Stimulated activated CD4-positive, alpha-beta T cell treated with anti-CD3 and anti-CD28 coated beads, Interleukin-1b, Interleukin-23, amount 100 ng/mL, for 48 hours (primary cell): ENCODE measurements at regions not wholly inside any gene's neighbourhood (a gene's known extent, or its start where the extent isn't known, plus 50 kb on each side); places are given as distances from the start of the nearest gene placed in this dataset.

Experiments used
- DNase-seq: peaks from one replicate; pipeline ENCODE4 v3.0.0-alpha.2; 2020

DNA sequence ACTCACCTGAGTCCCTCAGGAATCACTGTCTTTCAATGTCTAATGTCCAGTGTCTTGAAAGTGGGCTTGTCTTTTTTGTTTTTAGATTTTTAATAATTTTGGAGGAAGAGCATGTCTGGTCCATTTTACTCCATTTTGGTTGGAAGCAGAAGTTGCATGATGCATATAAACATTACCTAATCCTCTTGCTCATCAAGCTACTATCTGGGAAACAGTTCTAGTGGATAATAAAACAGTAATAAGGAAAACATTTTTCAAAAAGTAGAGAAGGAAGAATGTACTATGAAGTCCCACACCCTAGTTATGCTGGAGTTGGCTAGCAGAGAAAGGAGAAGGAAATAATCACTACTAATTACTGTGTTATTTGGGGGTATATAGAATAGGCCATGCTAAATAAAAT lies 263.7 kb downstream of the ETAA1 start:
- DNase-seq: no peak

DNA sequence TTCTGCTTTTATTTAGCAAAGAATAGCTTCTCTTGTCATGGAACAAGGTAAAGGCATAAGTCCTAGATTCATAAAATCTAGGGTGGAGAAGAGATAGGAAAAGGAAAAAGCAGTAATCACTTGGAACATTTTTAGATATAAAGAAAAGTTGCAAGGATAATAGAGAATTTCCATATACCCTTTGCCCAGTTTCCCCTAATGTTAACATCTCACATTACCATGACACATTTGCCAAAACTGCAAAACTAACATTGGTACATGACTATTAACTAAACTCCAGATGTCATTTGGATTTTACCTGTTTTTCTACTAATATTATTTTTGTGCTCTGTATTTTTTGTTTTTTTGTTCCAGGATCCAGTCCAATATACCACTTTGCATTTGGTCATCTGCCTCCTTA lies 265.1 kb downstream of the ETAA1 start:
- no peak for DNase-seq

DNA sequence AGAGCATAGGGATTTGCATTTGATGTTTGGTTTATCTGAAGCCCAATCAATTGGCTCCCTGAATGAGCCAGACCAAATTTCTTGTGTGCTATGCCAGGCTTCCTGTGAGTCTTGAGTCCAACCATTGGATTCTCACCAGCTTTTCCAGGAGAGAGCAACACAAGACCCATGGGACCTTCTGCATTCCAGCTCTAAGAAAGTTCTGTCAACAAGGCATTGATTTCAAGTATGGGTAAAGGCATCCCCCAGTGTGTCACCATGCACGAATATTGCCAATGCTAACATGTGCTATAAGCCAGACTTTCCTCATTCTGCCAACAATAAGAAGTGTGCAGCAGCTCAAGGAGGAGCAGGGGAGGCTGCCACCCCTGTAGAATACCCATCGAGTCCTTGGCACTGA lies 266.6 kb downstream of the ETAA1 start:
- no peak for DNase-seq

DNA sequence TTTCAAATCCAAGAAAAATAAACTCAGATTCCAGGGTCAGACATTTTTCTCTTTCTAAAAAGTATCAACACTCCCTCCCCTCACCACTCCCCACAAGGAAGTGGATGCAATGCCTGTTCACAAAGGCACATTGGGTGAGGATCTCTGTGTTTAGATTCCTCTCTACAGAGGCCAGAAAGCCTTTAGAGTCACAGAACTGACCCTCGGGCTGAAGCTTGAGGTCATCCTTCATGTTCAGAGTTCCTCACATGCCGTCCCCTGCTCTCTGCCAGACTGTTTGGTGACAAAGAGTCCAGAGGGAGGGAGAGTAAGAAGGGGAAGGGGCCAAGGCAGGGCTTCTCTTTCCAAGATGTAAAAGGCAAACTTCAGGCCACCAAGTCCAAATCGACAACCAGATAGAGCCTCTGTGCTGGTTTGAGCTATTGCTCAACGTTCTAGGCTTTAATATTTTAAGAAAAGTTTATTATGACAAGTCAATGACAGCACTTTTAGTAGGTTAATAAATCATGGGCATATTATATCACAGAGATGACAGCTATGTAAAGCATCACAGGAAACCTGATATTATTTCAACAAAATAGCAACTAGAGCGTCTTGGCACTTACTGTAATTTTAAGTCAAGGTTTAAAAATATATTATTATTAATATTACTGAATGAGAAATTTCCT lies 269.4 kb downstream of the ETAA1 start:
- DNase-seq: no peak

DNA sequence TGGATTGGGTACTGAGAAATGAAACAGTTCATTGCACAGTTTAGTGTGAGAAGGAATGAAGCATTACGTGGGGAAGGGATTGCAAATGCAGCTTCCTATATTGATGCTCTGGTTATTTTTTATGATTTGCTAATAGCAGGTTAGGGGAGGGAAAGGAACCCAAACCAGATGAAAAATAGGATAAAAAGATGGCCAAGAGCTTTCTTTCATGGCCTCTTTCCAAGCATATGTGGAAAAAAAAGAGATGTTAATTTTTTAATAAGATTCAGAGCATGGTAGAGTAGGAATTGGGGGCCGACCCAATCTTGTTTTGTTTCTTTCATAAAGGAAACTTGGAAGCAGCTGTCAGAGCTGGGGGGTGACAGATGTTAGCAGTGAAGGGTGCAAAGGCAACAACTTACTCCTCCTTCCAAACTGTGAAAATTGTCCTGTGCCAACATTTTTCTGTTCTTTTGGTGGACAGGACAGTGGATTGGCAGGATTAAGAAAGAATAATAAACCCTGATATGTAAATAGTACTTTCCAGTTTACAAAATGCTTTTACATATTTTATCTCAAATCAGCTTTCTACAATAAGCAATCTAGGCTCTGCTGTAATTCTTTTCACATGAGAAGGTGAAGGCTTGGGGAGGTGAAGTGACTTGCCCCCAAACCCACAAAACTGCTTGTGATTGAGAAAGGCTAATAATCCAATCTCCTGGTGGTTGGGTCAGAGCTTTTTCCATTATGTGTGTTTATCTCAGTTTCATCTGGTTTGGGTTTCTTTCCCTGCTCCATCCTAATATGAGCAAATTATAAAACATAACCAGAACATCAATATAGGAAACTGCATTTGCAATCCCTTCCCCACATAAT lies 270.1 kb downstream of the ETAA1 start:
- DNase-seq: no peak

DNA sequence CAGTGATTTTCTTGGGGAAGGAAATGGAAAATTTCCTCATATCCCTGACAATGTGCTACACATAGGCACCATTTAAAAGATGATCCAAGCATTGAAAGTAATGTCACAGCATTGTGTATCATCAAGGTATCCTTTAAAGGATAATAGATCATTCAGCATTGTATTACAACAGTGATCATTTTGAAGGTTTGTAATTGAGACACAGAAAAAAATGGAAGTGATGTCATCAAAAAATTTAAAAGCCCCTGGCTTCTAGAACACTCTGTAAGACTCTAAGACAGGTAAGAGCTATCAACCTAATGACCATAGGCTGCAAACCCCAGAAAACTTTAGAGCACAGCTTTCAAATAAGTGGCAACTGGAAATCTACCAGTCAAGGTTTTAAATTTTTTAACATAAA lies 271.4 kb downstream of the ETAA1 start:
- DNase-seq: no peak

DNA sequence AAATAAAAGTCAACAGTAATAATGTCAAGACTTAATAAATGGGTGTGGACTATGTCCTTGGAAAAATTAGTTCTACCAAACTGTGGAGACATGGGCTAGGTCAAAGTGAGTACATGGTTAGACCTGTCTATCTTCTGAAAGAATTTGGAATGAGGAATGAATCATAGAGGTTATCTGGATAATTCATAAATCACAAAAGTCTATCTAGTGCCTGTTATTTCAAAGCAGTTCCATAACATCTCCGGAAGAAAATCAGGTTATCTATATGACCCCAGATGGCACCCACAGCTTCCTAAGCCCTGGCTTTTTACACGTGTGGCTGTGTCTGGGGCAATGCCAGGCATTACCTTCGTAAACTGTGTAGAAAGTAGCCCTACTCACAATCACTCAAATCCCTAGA lies 272.0 kb downstream of the ETAA1 start:
- DNase-seq: no peak

DNA sequence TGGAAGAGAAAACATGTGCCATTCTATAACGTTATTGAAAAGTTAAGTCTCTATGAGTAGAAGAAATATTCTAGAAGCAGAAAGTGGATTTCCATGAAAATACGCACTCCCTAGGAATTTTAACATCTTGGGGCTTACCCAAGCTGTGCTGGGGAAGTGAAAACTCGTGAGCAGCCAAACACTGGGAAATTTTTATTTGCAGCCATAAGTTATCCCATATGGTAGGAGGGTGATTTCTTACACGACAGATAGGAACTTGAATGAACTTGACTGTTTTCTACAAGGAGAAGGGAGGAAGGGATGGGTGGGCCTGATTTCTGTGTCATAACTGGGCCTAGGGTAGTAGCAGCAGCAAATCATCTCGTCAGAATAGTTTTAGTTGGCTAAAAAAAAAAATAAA lies 272.6 kb downstream of the ETAA1 start:
- DNase-seq: no peak

DNA sequence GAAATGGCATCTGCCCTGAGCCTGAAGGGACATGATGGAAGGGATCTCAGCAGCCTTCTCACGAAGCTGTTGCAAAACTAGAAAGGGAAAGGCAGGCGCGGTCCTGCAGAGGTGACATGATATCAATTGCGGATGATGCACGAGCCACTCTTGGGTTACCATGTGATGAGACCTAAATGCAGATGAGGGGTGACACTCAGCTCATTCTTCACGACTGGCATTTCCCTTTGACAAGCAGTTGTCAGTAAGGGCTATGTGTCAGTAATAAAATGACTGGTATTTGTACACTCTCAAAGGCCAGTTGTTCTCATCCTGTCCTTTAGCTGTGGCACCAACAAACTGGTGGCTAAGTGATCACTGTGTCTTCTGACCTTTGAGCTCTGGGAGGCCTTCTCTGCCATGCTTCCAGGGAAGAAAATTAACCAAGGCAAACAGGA lies 273.6 kb downstream of the ETAA1 start:
- DNase-seq: no peak

DNA sequence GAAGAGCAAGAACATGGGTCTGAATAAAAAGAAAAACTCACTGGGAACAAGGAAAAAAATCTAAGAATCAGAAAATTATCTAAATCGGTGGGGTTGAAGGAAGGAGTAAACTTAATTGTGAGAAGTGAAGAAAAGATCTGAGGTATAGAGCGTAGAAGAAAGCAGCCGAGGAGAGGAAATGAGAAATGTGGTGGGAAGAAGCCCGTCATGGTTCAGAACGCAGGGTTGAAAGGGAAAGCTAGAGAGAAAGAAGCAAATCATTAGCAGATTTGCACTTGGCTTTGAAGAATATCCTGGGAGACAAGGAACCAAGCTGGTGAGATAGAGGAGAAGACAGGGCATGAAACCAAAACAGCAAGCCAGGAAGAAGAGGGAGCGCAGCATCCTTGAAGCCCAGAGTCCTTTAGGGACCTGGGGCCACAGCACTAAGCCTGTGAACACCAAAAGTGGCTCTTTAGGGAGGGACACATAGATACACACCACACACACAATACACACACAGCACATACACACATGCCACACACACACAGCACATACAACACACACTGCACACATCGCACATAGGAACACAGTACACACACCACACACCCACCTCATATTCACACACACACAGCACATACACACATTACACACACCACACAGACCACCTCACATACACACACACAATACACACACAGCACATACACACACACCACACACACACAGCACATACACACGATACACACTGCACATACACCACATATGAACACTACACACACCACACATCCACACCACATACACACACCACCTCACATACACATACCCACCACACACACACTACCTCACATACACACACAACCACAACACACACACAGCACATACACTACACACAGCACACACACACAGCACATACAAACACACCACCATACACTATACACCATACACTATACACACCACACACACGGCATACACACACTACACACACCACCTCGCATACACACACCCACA lies 274.6 kb downstream of the ETAA1 start:
- DNase-seq: no peak

DNA sequence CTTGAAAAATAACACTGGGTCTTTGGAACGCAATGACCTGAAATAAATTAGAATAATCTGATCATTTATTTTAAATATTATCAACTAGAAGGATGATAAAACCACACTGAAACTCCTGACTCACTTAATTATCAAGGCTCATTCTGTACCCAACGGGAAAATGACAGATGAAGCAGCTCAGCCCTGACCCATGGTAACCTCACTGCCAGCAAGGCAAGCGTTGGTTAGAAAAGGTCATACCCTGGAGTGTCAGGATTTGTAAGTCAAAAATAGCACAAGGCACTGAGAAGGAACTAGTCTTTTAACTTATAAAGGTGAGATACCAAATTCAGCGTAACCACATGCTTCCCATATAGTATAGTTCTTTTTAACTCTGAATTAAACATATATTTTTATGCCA lies 277.5 kb downstream of the ETAA1 start:
- no peak for DNase-seq

DNA sequence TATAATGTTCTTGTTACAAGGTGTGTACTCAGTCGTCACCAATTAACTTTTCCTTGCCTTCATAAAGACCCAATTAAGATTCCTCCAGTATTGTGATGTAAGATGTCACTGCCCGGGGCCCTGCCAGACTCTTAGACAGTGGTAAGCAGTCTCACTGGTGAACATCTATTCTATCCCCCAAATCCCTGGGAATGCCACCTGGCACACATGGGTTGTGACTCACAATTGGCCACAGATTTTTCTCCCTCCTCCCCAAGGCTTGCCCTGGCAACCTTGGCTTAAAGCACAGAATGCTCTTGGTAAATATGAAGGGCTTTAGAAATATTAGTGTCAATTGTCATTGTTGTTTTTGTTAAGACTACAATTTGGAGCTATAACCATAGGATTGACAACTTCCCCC lies 287.9 kb downstream of the ETAA1 start:
- no peak for DNase-seq

DNA sequence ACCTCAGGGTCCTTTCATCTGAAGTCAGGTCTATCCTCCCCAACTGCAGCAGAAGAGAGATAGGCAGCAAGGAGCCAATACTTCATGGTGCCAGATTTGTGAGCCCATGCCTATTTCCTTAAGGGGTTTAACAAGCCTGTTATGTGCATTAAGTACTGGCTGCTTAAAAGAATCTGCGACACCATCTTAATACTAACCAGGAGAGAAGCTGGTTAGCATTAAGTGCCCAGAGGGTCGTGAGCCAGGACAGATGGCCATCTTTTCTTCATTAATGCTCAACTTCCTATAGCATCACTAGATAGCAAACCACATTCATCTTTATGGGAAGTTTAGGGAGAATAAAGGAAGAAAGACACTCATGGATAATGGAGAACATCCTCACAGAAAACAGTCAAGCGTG lies 289.1 kb downstream of the ETAA1 start:
- no peak for DNase-seq

DNA sequence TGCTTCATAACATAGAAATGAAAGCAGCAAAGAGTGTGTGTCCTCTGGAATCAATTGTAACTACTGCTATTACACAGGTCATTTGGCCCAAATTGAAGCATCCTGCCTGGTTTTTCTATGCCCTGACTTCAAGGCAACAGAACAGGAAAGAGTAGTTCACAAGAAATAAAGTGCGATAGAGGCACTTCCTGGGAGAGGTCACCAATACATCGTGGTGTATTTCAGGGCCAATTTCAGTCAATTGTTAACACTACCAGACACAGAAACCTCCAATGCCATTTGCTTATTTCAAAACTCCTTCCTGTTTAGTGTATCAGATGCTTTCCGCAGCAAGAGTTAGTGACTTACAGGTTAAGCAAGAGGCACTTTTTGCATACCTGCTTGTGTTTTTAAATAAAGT lies 292.1 kb downstream of the ETAA1 start:
- no peak for DNase-seq

DNA sequence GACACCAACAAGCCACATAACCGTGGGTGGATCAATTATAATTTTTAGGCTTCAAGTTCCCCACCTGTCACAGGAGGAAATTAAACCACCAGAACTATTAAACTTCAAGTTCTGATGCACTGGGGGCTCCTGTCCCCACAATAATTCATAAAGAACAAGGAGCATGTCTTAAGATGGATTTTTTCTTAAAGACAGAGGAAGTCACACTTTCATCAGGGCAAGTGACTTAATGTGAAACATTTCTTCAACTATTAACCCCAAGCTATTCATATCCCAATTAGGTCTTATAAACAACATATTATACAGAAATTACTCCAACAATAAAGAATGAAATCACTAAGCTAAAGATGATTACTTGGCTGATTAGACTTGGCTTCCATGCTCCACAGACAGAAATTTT lies 292.5 kb downstream of the ETAA1 start:
- no peak for DNase-seq

DNA sequence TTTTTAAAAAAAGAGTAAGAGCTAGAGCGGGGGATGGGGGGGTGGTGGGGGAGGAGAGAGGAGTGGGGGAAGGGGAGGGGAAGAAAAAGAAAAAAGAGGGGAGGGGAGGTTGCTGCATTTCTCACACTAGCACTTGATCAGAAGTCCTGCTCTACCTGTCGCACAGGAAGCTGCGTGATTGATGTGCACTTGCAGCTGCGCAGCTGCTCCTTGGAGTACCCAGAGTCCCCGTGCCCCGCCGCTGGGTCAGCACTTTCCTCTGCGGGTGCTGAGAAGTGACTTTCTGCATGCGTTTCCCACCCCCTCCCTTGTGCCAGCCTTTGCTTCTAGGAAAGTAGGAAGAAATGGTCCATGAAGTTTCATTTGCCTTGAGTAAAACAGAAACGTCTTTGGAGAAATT lies 297.3 kb downstream of the ETAA1 start:
- no peak for DNase-seq

DNA sequence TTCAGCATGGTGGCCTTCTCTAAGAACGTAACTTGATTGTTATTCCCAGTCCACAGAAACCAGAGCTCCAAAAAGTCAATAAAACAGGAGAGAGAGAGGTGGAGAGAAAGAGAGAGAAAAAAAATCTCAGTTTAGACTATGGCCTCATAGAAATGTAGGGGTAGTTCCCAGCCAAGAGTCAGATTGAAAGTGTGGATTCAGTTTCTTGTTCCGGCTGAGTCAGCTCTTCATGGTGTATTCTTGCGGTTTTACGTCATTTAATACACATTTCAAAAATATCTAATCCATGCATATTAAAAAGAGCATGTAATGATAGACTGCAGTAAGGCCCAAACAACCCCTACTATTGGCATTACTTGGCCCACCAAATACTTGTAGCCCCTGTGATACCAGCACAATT lies 303.9 kb downstream of the ETAA1 start:
- DNase-seq: no peak

DNA sequence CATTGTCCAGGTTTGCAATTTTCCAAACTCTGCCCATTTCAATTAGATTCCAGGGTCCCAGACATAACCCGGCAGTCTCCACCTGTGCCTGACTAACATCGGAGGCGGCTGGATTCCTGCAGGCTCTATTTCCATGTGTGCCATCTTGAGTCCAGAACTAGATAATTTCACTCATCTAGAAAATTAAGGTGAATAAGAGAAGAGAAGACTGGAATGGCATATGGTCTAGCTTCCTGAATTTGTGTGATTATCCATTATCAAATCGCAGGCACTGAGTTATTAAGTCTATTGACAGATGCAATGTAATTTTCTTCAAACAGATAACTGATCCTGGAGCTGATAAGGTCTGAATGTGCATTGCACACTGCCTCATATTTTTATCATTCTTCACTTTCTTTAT lies 305.2 kb downstream of the ETAA1 start:
- no peak for DNase-seq

DNA sequence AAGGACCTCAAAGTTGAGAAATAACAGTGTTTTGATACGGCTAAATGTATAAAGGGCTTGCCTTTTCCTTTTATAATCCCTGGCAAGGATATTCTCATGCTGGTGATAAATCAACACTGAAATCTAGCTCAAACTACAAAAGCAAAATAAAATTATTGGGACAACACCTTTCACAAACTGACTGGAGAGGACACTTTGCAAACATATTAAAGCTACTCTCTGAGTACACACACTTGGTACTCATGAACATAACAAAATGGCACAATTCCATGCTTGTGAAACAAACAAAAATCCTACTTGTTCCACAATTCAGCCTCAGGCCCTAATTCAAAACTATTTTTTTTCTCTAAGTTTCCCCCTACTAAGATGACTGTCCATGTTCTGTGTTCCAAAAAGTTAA lies 305.8 kb downstream of the ETAA1 start:
- DNase-seq: no peak

DNA sequence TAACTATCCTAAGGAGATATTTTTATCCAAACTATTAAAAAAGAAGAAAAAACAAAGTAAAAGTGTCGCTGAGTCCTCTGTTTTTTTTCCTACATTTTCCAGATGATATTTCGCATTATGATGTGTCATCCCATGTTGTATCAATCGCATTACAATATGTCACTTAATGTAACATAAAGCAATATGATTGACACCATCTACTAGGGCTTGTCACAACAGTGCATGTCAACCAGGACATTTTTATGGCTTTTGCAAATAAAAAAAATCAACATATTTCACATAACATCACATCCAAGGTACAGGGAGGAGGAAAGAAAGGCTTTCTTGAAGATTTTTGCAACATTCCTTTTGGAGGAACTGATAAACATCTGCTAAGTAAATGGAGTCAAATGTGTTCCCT lies 308.9 kb downstream of the ETAA1 start:
- no peak for DNase-seq

DNA sequence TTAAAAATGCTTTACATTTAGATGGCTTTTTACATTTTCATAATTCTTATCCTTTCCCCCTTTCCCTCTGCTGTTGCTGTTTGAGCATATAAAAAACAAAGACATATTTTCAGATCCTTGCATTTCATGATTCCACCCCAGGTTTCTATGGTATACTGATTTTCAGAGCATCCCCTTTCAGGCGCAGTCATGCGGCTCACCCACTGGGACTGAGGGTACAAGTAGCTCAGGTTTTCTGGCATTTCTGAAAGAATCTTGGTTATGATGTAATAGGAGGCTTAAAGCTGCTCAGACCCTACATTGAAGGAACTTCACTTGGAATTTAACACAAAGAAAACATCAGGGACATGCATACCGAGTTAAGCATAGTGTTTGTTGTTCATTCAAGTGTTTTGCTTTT lies 310.8 kb downstream of the ETAA1 start:
- no peak for DNase-seq

DNA sequence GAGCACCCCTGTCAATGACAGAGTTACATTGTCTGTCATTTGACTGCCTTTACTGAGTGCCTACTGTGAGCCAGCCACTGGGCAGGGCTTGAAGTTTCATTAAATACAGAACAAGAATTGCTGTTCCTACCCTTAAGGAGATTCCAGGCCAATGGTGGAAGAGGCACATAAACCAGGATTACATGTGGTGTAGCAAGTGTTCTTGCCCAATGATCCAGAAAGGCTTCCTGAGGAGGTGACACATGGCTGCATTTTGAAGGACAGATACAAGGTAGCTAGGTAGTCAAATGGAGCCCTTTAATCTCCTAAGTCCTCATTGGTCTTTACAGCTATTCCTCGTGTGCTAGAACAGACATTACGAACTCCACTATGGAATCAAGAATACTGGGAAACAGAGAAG lies 312.7 kb downstream of the ETAA1 start:
- no peak for DNase-seq

DNA sequence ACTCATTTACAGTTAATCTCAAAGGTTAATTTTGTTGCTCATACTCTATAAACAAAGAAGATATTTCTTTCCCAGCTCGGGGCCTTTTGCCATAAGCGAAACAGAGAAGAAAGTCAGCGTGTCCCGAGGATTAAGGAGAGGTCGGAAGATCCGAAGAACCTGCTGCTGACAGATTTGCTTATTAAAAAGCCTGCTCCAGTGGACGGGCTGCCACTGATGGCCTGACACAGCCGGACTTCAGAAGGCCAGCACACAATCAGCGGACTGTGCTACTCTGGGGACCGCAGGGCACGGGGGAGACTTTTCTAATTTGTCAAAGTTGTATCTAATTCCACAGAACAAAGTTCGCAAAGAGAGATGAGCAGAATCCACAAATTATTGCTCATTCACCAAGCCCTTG lies 315.4 kb downstream of the ETAA1 start:
- no peak for DNase-seq

DNA sequence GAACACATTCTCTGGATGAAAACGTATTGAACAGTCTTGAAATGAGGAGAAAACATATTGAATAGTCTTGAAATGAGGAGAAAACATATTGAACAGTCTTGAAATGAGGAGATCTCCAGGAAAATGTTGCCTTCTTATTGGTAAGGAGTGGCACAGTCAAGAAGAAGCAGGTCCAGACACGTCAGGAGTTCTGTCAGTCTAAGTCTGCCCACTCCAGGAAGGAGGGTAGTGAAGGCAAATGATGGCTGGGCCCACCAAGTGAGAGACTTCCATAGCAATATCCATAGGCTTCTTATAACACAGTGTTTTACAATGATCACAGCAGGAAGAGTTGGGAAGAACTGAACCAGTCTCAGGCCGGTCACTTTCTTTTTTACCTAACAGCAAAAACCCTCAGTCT lies 316.2 kb downstream of the ETAA1 start:
- no peak for DNase-seq
